ENCODE measurements at regions not wholly inside any gene's neighbourhood (a gene's known extent, or its start where the extent isn't known, plus 50 kb on each side); places are given as distances from the start of the nearest gene placed in this dataset.

GRCh38 chr4:155559915-155560314 is 106.7 kb upstream of the GUCY1A1 start:
- TF ChIP-seq, protein P1, sequence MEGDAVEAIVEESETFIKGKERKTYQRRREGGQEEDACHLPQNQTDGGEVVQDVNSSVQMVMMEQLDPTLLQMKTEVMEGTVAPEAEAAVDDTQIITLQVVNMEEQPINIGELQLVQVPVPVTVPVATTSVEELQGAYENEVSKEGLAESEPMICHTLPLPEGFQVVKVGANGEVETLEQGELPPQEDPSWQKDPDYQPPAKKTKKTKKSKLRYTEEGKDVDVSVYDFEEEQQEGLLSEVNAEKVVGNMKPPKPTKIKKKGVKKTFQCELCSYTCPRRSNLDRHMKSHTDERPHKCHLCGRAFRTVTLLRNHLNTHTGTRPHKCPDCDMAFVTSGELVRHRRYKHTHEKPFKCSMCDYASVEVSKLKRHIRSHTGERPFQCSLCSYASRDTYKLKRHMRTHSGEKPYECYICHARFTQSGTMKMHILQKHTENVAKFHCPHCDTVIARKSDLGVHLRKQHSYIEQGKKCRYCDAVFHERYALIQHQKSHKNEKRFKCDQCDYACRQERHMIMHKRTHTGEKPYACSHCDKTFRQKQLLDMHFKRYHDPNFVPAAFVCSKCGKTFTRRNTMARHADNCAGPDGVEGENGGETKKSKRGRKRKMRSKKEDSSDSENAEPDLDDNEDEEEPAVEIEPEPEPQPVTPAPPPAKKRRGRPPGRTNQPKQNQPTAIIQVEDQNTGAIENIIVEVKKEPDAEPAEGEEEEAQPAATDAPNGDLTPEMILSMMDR (IDR thresholded peaks at IDR 0.05; ENCODE audit: low read depth, low read length), result no peak
- no peak for TF ChIP-seq EZH2phosphoT487 (IDR thresholded peaks at IDR 0.05; ENCODE audit: low read depth)
